NCI-H345 (cell line): ENCODE measurements at regions not wholly inside any gene's neighbourhood (a gene's known extent, or its start where the extent isn't known, plus 50 kb on each side); places are given as distances from the start of the nearest gene placed in this dataset.

Experiments used
- DNase-seq: peaks from one replicate; lab custom pipeline; 2025; lab: John Stamatoyannopoulos, UW

- no peak for DNase-seq
These were observed 142.0 kb downstream of the COL6A3 start for GRCh38 chr2:237271698-237272652.
